Endothelial cell of umbilical vein (primary cell): ENCODE measurements at regions not wholly inside any gene's neighbourhood (a gene's known extent, or its start where the extent isn't known, plus 50 kb on each side); places are given as distances from the start of the nearest gene placed in this dataset.

Experiments
- BruUV-seq: library from RNA; stranded (reverse); fragments of 400-500 nt; replicated peaks from 2 replicates; lab custom pipeline; 2021; lab: Mats Ljungman, UMichigan
- CTCF ChIA-PET: fragments of 300-600, 350-600 bp; sonication (Branson Sonifier 250); formaldehyde crosslinking; loops from one replicate; lab custom pipeline; 2021; ENCODE audit warnings: antibody characterized with exemption, inconsistent platforms; lab: Charles Lee
- POLR2A ChIA-PET: fragments of 300-600, 350-600 bp; sonication (Branson Sonifier 250); formaldehyde crosslinking; loops from one replicate; lab custom pipeline; 2021; ENCODE audit warnings: antibody characterized with exemption, inconsistent platforms; lab: Charles Lee
- DNase-seq: peaks from one replicate; pipeline ENCODE4 v3.0.0-alpha.2; 2011; ENCODE audit warnings: low read depth, low spot score
- FAIRE-seq: peaks from 2 replicates; lab custom pipeline; 2011; peaks lifted over from hg19 to GRCh38; lab: Jason Lieb, UNC
- H2AFZ ChIP-seq: 2 replicates; pipeline ENCODE4 v1.6.0; 2012; ENCODE audit warnings: low read depth, low read length, control low read depth, inconsistent platforms
- H3K27ac ChIP-seq: 2 replicates; pipeline ENCODE4 v1.5.1; 2011; ENCODE audit warnings: low read depth, mild to moderate bottlenecking, control low read depth, low read length, moderate library complexity; ENCODE audit not compliant: insufficient read depth
- H3K27me3 ChIP-seq, 2 experiments: 2 replicates each; pipeline versions ENCODE4 v1.6.0 to v1.6.1; 2011; ENCODE audit warnings: low read length in 2 of 2, mixed read lengths in 1 of 2; ENCODE audit not compliant: control insufficient read depth in 2 of 2, insufficient read depth in 2 of 2
- H3K36me3 ChIP-seq, 2 experiments: 2 replicates in 1 of 2; 3 replicates in 1 of 2; pipeline ENCODE4 v1.5.1; 2011; ENCODE audit warnings: low read length in 2 of 2, mild to moderate bottlenecking in 1 of 2, moderate library complexity in 1 of 2; ENCODE audit not compliant: control insufficient read depth in 2 of 2, insufficient read depth in 2 of 2; ENCODE audit errors: extremely low read depth in 1 of 2
- H3K4me1 ChIP-seq: 3 replicates; pipeline ENCODE4 v1.5.1; 2011; ENCODE audit warnings: mild to moderate bottlenecking, low read length; ENCODE audit not compliant: control insufficient read depth, insufficient read depth; ENCODE audit errors: extremely low read depth
- H3K4me2 ChIP-seq: 2 replicates; pipeline ENCODE4 v1.6.1; 2011; ENCODE audit warnings: low read length, control low read depth, mixed read lengths; ENCODE audit not compliant: insufficient read depth
- H3K4me3 ChIP-seq, 3 experiments: fragments of 200-600 bp in 1 of 3; sonication (generic), shearing (Covaris generic) in 1 of 3; replicated peaks in 1 of 3; 2 replicates each; pipeline ENCODE4 v1.5.1; 2011 to 2016; ENCODE audit warnings: control low read depth in 3 of 3, low read length in 3 of 3, mild to moderate bottlenecking in 2 of 3, inconsistent platforms in 1 of 3, low read depth in 1 of 3, moderate library complexity in 1 of 3; ENCODE audit not compliant: insufficient read depth in 1 of 3
- H3K79me2 ChIP-seq: 2 replicates; pipeline ENCODE4 v1.6.0; 2012; ENCODE audit warnings: low read length, inconsistent platforms; ENCODE audit not compliant: control insufficient read depth, insufficient read depth
- H3K9ac ChIP-seq: replicated peaks from 2 replicates; pipeline ENCODE3; 2011; ENCODE audit warnings: low read length, control low read depth; ENCODE audit not compliant: insufficient read depth; ENCODE audit errors: extremely low read depth
- H3K9me1 ChIP-seq: replicated peaks from 3 replicates; pipeline ENCODE4 v1.6.0; 2011; ENCODE audit warnings: mild to moderate bottlenecking, low read length; ENCODE audit not compliant: control insufficient read depth, insufficient read depth; ENCODE audit errors: extremely low read depth
- H3K9me3 ChIP-seq: replicated peaks from 2 replicates; pipeline ENCODE4 v1.5.1; 2012; ENCODE audit warnings: low read length, inconsistent platforms; ENCODE audit not compliant: control insufficient read depth, insufficient read depth
- H4K20me1 ChIP-seq: replicated peaks from 2 replicates; pipeline ENCODE3; 2011; ENCODE audit warnings: mild to moderate bottlenecking, low read length; ENCODE audit not compliant: control insufficient read depth, insufficient read depth; ENCODE audit errors: extremely low read depth
- CTCF ChIP-seq, 2 donors: IDR thresholded peaks; 1 replicate in 1 of 2; 2 replicates in 1 of 2; pipeline ENCODE4 v1.5.1; 2011; ENCODE audit warnings: low read length in 2 of 2, mild to moderate bottlenecking in 2 of 2, moderate library complexity in 2 of 2, control low read depth in 1 of 2, inconsistent platforms in 1 of 2, low read depth in 1 of 2; ENCODE audit not compliant: insufficient read depth in 1 of 2; ENCODE audit errors: extremely low read depth in 1 of 2
- EZH2 ChIP-seq: IDR thresholded peaks from 2 replicates; pipeline ENCODE4 v1.6.1; 2012; ENCODE audit warnings: borderline replicate concordance, low read depth, mild to moderate bottlenecking, moderate library complexity, low read length, inconsistent platforms; ENCODE audit not compliant: severe bottlenecking
- FOS ChIP-seq: IDR thresholded peaks from 2 replicates; pipeline ENCODE4 v1.6.1; 2011; ENCODE audit warnings: mild to moderate bottlenecking, low read length, moderate library complexity, borderline replicate concordance; ENCODE audit not compliant: insufficient read depth
- GATA2 ChIP-seq: IDR thresholded peaks from 2 replicates; pipeline ENCODE4 v1.7.0; 2011; ENCODE audit warnings: low read depth, mild to moderate bottlenecking, moderate library complexity, mixed read lengths, low read length; ENCODE audit not compliant: insufficient read length, insufficient read depth
- JUN ChIP-seq: IDR thresholded peaks from 2 replicates; pipeline ENCODE4 v1.6.1; 2011; ENCODE audit warnings: borderline replicate concordance, low read depth; ENCODE audit not compliant: insufficient read length, insufficient read depth
- MYC ChIP-seq: IDR thresholded peaks from one replicate; pipeline ENCODE4 v1.6.1; 2011; ENCODE audit warnings: mild to moderate bottlenecking, low read depth, low read length
- POLR2A ChIP-seq: IDR thresholded peaks from 2 replicates; pipeline ENCODE4 v1.6.1; 2012; ENCODE audit warnings: low read depth, mild to moderate bottlenecking, control low read depth, low read length
- POLR2AphosphoS5 ChIP-seq: IDR thresholded peaks from 2 replicates; pipeline ENCODE4 v1.6.1; 2012; ENCODE audit warnings: low read depth, mild to moderate bottlenecking, control low read depth, low read length, moderate library complexity; ENCODE audit not compliant: insufficient read depth
- dilution Hi-C: fragments of 300-500 bp; cut with MboI; formaldehyde crosslinking; loops from one replicate; pipeline ENCODE4 v1.15.0; 2019; ENCODE audit warnings: low sequenced_read_pairs; ENCODE audit not compliant: extremely low pct_ligation_motif_present
- intact Hi-C: fragments of 100-400 bp; cut with micrococcal nuclease; formaldehyde crosslinking; loops from one replicate; pipeline ENCODE4 v1.10.0; 2022
- TF ChIP-seq, protein P1 (sequence below): IDR thresholded peaks from 2 replicates; pipeline ENCODE4 v1.6.1; 2011; ENCODE audit not compliant: insufficient read depth, insufficient read length

DNA sequence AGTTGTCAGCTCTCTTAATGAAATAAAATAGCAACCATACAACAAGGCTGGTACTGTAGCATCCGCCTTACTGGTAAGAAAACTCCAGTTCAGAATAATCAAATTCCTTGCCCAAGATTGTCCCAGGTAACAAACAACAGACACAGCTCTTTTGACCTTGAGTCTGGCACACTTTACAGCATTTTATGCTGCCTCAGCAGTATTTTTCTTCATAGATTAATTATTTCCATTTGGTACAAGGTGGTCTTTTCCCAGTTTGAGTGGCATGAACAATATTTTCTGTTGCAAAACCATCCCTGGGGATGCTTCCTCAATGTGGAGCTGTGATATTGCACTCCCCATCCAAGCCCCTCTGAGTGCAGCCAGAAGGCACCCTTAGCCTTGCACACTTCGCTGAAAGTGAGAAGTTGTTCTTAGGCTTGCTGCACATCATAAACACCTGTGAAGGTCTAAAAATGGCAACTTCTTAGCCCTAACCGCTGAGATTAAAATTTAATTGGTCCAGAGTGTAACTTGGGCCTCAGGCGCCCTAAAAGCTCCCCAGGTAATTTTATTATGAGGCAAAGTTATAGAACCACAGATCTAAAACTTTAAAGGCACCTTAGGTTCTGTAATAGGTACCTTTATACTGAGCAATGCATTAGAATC is 523.3 kb downstream of the CMPK2 start:
- no peak for TF ChIP-seq CTCF (IDR thresholded peaks at IDR 0.05; ENCODE audit: extremely low read depth in 1 of 2, insufficient read depth in 1 of 2, low read depth in 1 of 2, low read length in 2 of 2)
- no peak overlapping the region for H2AFZ ChIP-seq
- H3K4me2 ChIP-seq: no peak overlapping the region
- intact Hi-C loops (no loop called here), dilution Hi-C loops (no loop called here)
- no peaks in the 10 kb centered on the region for H3K4me1 ChIP-seq
- H3K9me1 ChIP-seq: no peaks in the 10 kb centered on the region
- ChIA-PET POLR2A (no interaction called here), CTCF (no interaction called here)
- no peak overlapping the region for H3K9ac ChIP-seq
- no peak overlapping the region for H3K4me3 ChIP-seq
- no peaks in the 10 kb centered on the region for H3K36me3 ChIP-seq
- DNase-seq (no peak), FAIRE-seq (no peak)
- H4K20me1 ChIP-seq: no peaks in the 10 kb centered on the region
- no peak overlapping the region for H3K27ac ChIP-seq
- BruUV-seq: no TSS peak
- no peaks in the 10 kb centered on the region for H3K27me3 ChIP-seq
- peaks cover 10% of the 10 kb centered on the region for H3K9me3 ChIP-seq
- H3K79me2 ChIP-seq: no peaks in the 10 kb centered on the region

DNA sequence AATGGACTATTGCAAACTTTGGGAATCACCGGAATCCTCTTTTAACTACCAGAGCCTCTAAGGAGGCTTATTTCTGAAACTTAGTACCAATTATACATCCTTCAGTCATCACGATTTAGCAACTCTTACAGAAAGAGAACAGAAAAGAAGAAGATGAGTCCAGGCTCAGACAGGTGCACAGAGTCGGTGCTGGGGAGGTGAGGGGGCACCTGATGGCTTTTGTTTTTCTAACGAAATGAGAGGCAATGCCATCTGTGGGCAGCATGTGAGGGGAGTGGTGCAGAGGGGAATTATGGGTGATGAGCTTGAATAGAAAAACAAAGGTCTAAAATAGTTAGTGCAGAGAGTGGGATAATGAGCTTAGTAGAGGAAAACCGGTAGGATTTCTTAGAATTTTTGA is 522.6 kb downstream of the CMPK2 start:
- no peak for FAIRE-seq
- no peaks in the 10 kb centered on the region for H3K27me3 ChIP-seq
- no peak overlapping the region for H3K4me2 ChIP-seq
- no peak for DNase-seq
- H3K27ac ChIP-seq: no peak overlapping the region
- H3K79me2 ChIP-seq: no peaks in the 10 kb centered on the region
- H3K36me3 ChIP-seq: no peaks in the 10 kb centered on the region
- dilution Hi-C loops (no loop called here), intact Hi-C loops (no loop called here)
- no TSS peak for BruUV-seq
- no peak overlapping the region for H3K9ac ChIP-seq
- H3K9me1 ChIP-seq: no peaks in the 10 kb centered on the region
- H3K4me3 ChIP-seq: no peak overlapping the region
- no peaks in the 10 kb centered on the region for H4K20me1 ChIP-seq
- ChIA-PET CTCF (no interaction called here), POLR2A (no interaction called here)
- H3K4me1 ChIP-seq: no peaks in the 10 kb centered on the region
- TF ChIP-seq JUN (no peak), GATA2 (no peak), FOS (no peak), CTCF (IDR thresholded peaks at IDR 0.05; ENCODE audit: extremely low read depth in 1 of 2, insufficient read depth in 1 of 2, low read depth in 1 of 2, low read length in 2 of 2) (no peak), POLR2A (no peak), MYC (no peak), EZH2 (no peak), POLR2AphosphoS5 (no peak)
- TF ChIP-seq, protein P1, sequence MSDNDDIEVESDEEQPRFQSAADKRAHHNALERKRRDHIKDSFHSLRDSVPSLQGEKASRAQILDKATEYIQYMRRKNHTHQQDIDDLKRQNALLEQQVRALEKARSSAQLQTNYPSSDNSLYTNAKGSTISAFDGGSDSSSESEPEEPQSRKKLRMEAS: no peak
- peaks cover 10% of the 10 kb centered on the region for H3K9me3 ChIP-seq
- no peak overlapping the region for H2AFZ ChIP-seq
